Astrocyte (in vitro differentiated cells and primary cell): ENCODE measurements at regions not wholly inside any gene's neighbourhood (a gene's known extent, or its start where the extent isn't known, plus 50 kb on each side); places are given as distances from the start of the nearest gene placed in this dataset.

Experiments used
- CTCF ChIP-seq: IDR thresholded peaks from 2 replicates; pipeline ENCODE4 v1.5.1; 2011; ENCODE audit warnings: low read depth, mild to moderate bottlenecking, inconsistent platforms, low read length, moderate library complexity; ENCODE audit not compliant: insufficient read depth
- EZH2 ChIP-seq: IDR thresholded peaks from 2 replicates; pipeline ENCODE4 v1.6.1; 2012; ENCODE audit warnings: mild to moderate bottlenecking, low read length, inconsistent platforms; ENCODE audit not compliant: insufficient read depth

DNA sequence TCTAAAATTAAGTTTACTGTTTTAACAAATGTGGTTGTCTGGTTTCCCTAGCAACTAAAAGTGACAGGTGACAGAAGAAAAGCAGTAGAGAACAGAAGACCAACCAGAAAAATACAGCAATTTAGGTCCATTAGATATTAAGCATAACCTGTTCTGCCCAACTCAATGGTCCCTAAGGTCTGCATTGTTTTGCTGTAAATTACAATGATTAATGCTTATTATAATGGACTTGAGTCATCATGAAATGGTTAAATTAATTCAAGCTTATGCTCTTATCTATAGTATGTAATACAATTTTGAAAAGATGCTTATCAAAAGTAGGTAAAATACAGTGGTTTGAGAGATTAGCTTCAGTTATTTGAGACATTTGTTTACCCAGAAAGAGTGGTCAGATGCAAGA lies 378.0 kb downstream of the GRB14 start:
- no peak for TF ChIP-seq EZH2
- no peak for TF ChIP-seq CTCF
